ENCODE measurements at regions not wholly inside any gene's neighbourhood (a gene's known extent, or its start where the extent isn't known, plus 50 kb on each side); places are given as distances from the start of the nearest gene placed in this dataset.

- peak; percentile 97 for FAIRE-seq
These were observed 418.0 kb upstream of the PSMD7 start for GRCh38 chr16:73878611-73879010.

GRCh38 chr16:73877150-73877549 is 419.5 kb upstream of the PSMD7 start:
- FAIRE-seq: no peak

- FAIRE-seq: no peak
These were observed 420.5 kb upstream of the PSMD7 start for GRCh38 chr16:73875996-73876690.

- FAIRE-seq: no peak
These were observed 422.3 kb upstream of the PSMD7 start for GRCh38 chr16:73874324-73874723.

GRCh38 chr16:73873643-73874042 is 423.0 kb upstream of the PSMD7 start:
- no peak for FAIRE-seq

- no peak for FAIRE-seq
These were observed 423.8 kb upstream of the PSMD7 start for GRCh38 chr16:73872856-73873255.

GRCh38 chr16:73871088-73871733 is 425.4 kb upstream of the PSMD7 start:
- FAIRE-seq: no peak

- FAIRE-seq: no peak
These were observed 427.5 kb upstream of the PSMD7 start for GRCh38 chr16:73869126-73869525.

- FAIRE-seq: no peak
These were observed 431.7 kb upstream of the PSMD7 start for GRCh38 chr16:73864868-73865267.

- FAIRE-seq: no peak
These were observed 438.3 kb upstream of the PSMD7 start for GRCh38 chr16:73858326-73858725.

- FAIRE-seq: no peak
These were observed 442.6 kb upstream of the PSMD7 start for GRCh38 chr16:73853968-73854367.

- no peak for FAIRE-seq
These were observed 444.1 kb upstream of the PSMD7 start for GRCh38 chr16:73852561-73852960.

GRCh38 chr16:73848993-73849392 is 447.6 kb upstream of the PSMD7 start:
- FAIRE-seq: no peak

- FAIRE-seq: no peak
These were observed 449.5 kb upstream of the PSMD7 start for GRCh38 chr16:73847090-73847489.

- no peak for FAIRE-seq
These were observed 450.3 kb upstream of the PSMD7 start for GRCh38 chr16:73846356-73846755.

GRCh38 chr16:73846007-73846330 is 450.6 kb upstream of the PSMD7 start:
- no peak for FAIRE-seq

- FAIRE-seq: no peak
These were observed 451.2 kb upstream of the PSMD7 start for GRCh38 chr16:73845238-73846006.

- FAIRE-seq: no peak
These were observed 455.9 kb upstream of the PSMD7 start for GRCh38 chr16:73840728-73841127.

- FAIRE-seq: no peak
These were observed 465.4 kb upstream of the PSMD7 start for GRCh38 chr16:73831220-73831619.

GRCh38 chr16:73823205-73823849 is 473.3 kb upstream of the PSMD7 start:
- no peak for FAIRE-seq

- FAIRE-seq: no peak
These were observed 478.9 kb upstream of the PSMD7 start for GRCh38 chr16:73817526-73818324.

GRCh38 chr16:73813527-73813926 is 483.1 kb upstream of the PSMD7 start:
- no peak for FAIRE-seq

- FAIRE-seq: no peak
These were observed 492.2 kb upstream of the PSMD7 start for GRCh38 chr16:73804456-73804855.
